ENCODE measurements at regions not wholly inside any gene's neighbourhood (a gene's known extent, or its start where the extent isn't known, plus 50 kb on each side); places are given as distances from the start of the nearest gene placed in this dataset.
"Not testable (repeated sequence)": the region's sequence is repeated elsewhere in the genome, so short reads cannot be mapped to it uniquely, and the experiment has no call there.

- DNase-seq (ENCODE audit: low read depth in 4 of 4, low spot score in 2 of 4), result no peak
Measured at GRCh38 chr9:108057421-108058134, 568.0 kb upstream of the KLF4 start.

GRCh38 chr9:108056805-108057386 lies 567.3 kb upstream of the KLF4 start:
- DNase-seq (ENCODE audit: low read depth in 4 of 4, low spot score in 2 of 4), result no peak

- DNase-seq (ENCODE audit: low read depth in 4 of 4, low spot score in 2 of 4), result no peak
Measured at GRCh38 chr9:108056084-108056804, 566.7 kb upstream of the KLF4 start.

GRCh38 chr9:108054131-108054630 lies 564.6 kb upstream of the KLF4 start:
- no peak for DNase-seq (ENCODE audit: low read depth in 4 of 4, low spot score in 2 of 4)

- peak in 2 of 4 donors; percentile 36 to 42 for DNase-seq (ENCODE audit: low read depth in 4 of 4, low spot score in 2 of 4)
Measured at GRCh38 chr9:108053555-108054061, 564.0 kb upstream of the KLF4 start.

- DNase-seq (ENCODE audit: low read depth in 4 of 4, low spot score in 2 of 4), result no peak
Measured at GRCh38 chr9:108052431-108053080, 563.0 kb upstream of the KLF4 start.

- no peak for DNase-seq (ENCODE audit: low read depth in 4 of 4, low spot score in 2 of 4)
Measured at GRCh38 chr9:108050894-108051293, 561.3 kb upstream of the KLF4 start.

GRCh38 chr9:108049671-108050494 lies 560.3 kb upstream of the KLF4 start:
- DNase-seq (ENCODE audit: low read depth in 4 of 4, low spot score in 2 of 4), result no peak

GRCh38 chr9:108049026-108049607 lies 559.5 kb upstream of the KLF4 start:
- no peak for DNase-seq (ENCODE audit: low read depth in 4 of 4, low spot score in 2 of 4)

GRCh38 chr9:108048406-108049025 lies 558.9 kb upstream of the KLF4 start:
- no peak for DNase-seq (ENCODE audit: low read depth in 4 of 4, low spot score in 2 of 4)

- not testable (repeated sequence) for DNase-seq (ENCODE audit: low read depth in 4 of 4, low spot score in 2 of 4)
Measured at GRCh38 chr9:108047777-108048176, 558.2 kb upstream of the KLF4 start.

- DNase-seq (ENCODE audit: low read depth in 4 of 4, low spot score in 2 of 4), result no peak
Measured at GRCh38 chr9:108047264-108047663, 557.7 kb upstream of the KLF4 start.

- no peak for DNase-seq (ENCODE audit: low read depth in 4 of 4, low spot score in 2 of 4)
Measured at GRCh38 chr9:108045851-108046250, 556.3 kb upstream of the KLF4 start.

GRCh38 chr9:108043585-108043984 lies 554.0 kb upstream of the KLF4 start:
- no peak for DNase-seq (ENCODE audit: low read depth in 4 of 4, low spot score in 2 of 4)

GRCh38 chr9:108041551-108041950 lies 552.0 kb upstream of the KLF4 start:
- DNase-seq (ENCODE audit: low read depth in 4 of 4, low spot score in 2 of 4), result no peak

- no peak for DNase-seq (ENCODE audit: low read depth in 4 of 4, low spot score in 2 of 4)
Measured at GRCh38 chr9:108040783-108041182, 551.2 kb upstream of the KLF4 start.

- no peak for DNase-seq (ENCODE audit: low read depth in 4 of 4, low spot score in 2 of 4)
Measured at GRCh38 chr9:108039493-108039892, 549.9 kb upstream of the KLF4 start.

- no peak for DNase-seq (ENCODE audit: low read depth in 4 of 4, low spot score in 2 of 4)
Measured at GRCh38 chr9:108039012-108039411, 549.4 kb upstream of the KLF4 start.

- DNase-seq (ENCODE audit: low read depth in 4 of 4, low spot score in 2 of 4), result no peak
Measured at GRCh38 chr9:108035487-108035886, 545.9 kb upstream of the KLF4 start.

Data from left renal cortex interstitium (tissue), 4 donors.